Ascending aorta (tissue), 2 donors: ENCODE measurements at regions not wholly inside any gene's neighbourhood (a gene's known extent, or its start where the extent isn't known, plus 50 kb on each side); places are given as distances from the start of the nearest gene placed in this dataset.
A peak's percentile ranks its signal among the peaks of the same experiment; 100 is the strongest.

Experiments used
- DNase-seq, 2 donors: peaks; one replicate each; pipeline ENCODE4 v3.0.0-alpha.2; 2019; ENCODE audit warnings: low spot score in 2 of 2
- H3K27ac ChIP-seq, 2 donors: fragments of 200-600 bp; sonication (generic); one replicate each; pipeline ENCODE4 v1.5.1; 2016 to 2017; ENCODE audit warnings: mild to moderate bottlenecking in 1 of 2
- H3K27me3 ChIP-seq: fragments of 200-600 bp; sonication (generic); one replicate; pipeline ENCODE4 v1.5.1; 2017
- H3K36me3 ChIP-seq, 2 donors: fragments of 200-600 bp; sonication (generic); one replicate each; pipeline ENCODE4 v1.5.1; 2016
- H3K4me1 ChIP-seq, 2 donors: fragments of 200-600 bp; sonication (generic); one replicate each; pipeline ENCODE4 v1.5.1; 2016 to 2017; ENCODE audit warnings: mild to moderate bottlenecking in 1 of 2
- H3K4me3 ChIP-seq, 2 donors: fragments of 200-600 bp; sonication (generic); one replicate each; pipeline ENCODE4 v1.5.1; 2016 to 2017; ENCODE audit warnings: mild to moderate bottlenecking in 1 of 2
- H3K9me3 ChIP-seq, 2 donors: fragments of 200-600 bp; sonication (generic); one replicate each; pipeline ENCODE4 v1.5.1; 2016
- CTCF ChIP-seq, 3 experiments: fragments of 200-600 bp in 2 of 3; fragments of 450-650 bp in 1 of 3; sonication (generic) in 2 of 3; IDR thresholded peaks; one replicate each; pipeline ENCODE4 v1.5.1; 2016 to 2019; ENCODE audit warnings: antibody characterized with exemption in 3 of 3, mild to moderate bottlenecking in 1 of 3, moderate library complexity in 1 of 3
- intact Hi-C: fragments of 100-400 bp; cut with DNase I; formaldehyde crosslinking; loops from one replicate; pipeline ENCODE4 v1.15.1; 2023

- Histone ChIP-seq H3K4me1 (peaks cover 31 to 53% of the 10 kb centered on the region in 2 donors), H3K36me3 (no peaks in the 10 kb centered on the region), H3K9me3 (no peaks in the 10 kb centered on the region), H3K27ac (peak overlapping the region; percentile 94 to 98), H3K27me3 (no peaks in the 10 kb centered on the region), H3K4me3 (peak overlapping the region in 1 of 2 donors; percentile 35)
- DNase-seq = peak in 1 of 2 donors; percentile 82
- intact Hi-C loops = loop anchor here (1.0 to 10.0 kb wide), 6 partner anchors 26 to 478 kb away; partner anchors contain the start of genes MX1 and RIPK4
- no peak for TF ChIP-seq CTCF (IDR thresholded peaks at IDR 0.05)
Measured at GRCh38 chr21:41616031-41616591, 108.2 kb upstream of the TMPRSS2 start.

- H3K4me3 ChIP-seq = peak overlapping the region in 1 of 2 donors; percentile 35
- peaks cover 31 to 53% of the 10 kb centered on the region in 2 donors for H3K4me1 ChIP-seq
- H3K27me3 ChIP-seq = no peaks in the 10 kb centered on the region
- H3K36me3 ChIP-seq = no peaks in the 10 kb centered on the region
- intact Hi-C loops = loop anchor here (1.0 to 10.0 kb wide), 7 partner anchors 27 to 479 kb away; partner anchors contain the start of genes MX1, RIPK4 and ZBTB21
- no peak for TF ChIP-seq CTCF (IDR thresholded peaks at IDR 0.05)
- DNase-seq = peak in 1 of 2 donors; percentile 67
- no peaks in the 10 kb centered on the region for H3K9me3 ChIP-seq
- H3K27ac ChIP-seq = peak overlapping the region; percentile 94 to 98
Measured at GRCh38 chr21:41615613-41616012, 107.7 kb upstream of the TMPRSS2 start.

- Histone ChIP-seq H3K36me3 (no peaks in the 10 kb centered on the region), H3K4me3 (no peak overlapping the region), H3K27me3 (no peaks in the 10 kb centered on the region), H3K4me1 (peaks cover 31 to 53% of the 10 kb centered on the region in 2 donors), H3K27ac (peak overlapping the region; percentile 94 to 98), H3K9me3 (no peaks in the 10 kb centered on the region)
- TF ChIP-seq CTCF (IDR thresholded peaks at IDR 0.05) = no peak
- intact Hi-C loops = loop anchor here (2.0 to 10.0 kb wide), 7 partner anchors 190 to 503 kb away; partner anchors contain the start of genes MX1, PRDM15 and ZBTB21
- DNase-seq = peak in 1 of 2 donors; percentile 59
Measured at GRCh38 chr21:41614511-41614910, 106.6 kb upstream of the TMPRSS2 start.

GRCh38 chr21:41613533-41613909 lies 105.6 kb upstream of the TMPRSS2 start:
- no peak for DNase-seq
- no peak overlapping the region for H3K4me3 ChIP-seq
- H3K27ac ChIP-seq = peak overlapping the region; percentile 94 to 98
- TF ChIP-seq CTCF (IDR thresholded peaks at IDR 0.05) = no peak
- H3K4me1 ChIP-seq = peaks cover 31 to 53% of the 10 kb centered on the region in 2 donors
- no peaks in the 10 kb centered on the region for H3K9me3 ChIP-seq
- H3K27me3 ChIP-seq = no peaks in the 10 kb centered on the region
- H3K36me3 ChIP-seq = no peaks in the 10 kb centered on the region
- intact Hi-C loops = loop anchor here (1.0 to 10.0 kb wide), 9 partner anchors 27 to 504 kb away; partner anchors contain the start of genes MX1 and PRDM15

- H3K27me3 ChIP-seq = no peaks in the 10 kb centered on the region
- peaks cover 31 to 53% of the 10 kb centered on the region in 2 donors for H3K4me1 ChIP-seq
- intact Hi-C loops = loop anchor here (1.0 to 10.0 kb wide), 11 partner anchors 28 to 504 kb away; partner anchors contain the start of genes MX1 and PRDM15
- no peaks in the 10 kb centered on the region for H3K9me3 ChIP-seq
- H3K4me3 ChIP-seq = no peak overlapping the region
- peak; percentile 87 to 89 (median 87) for TF ChIP-seq CTCF (IDR thresholded peaks at IDR 0.05)
- H3K27ac ChIP-seq = peak overlapping the region; percentile 94 to 98
- peak; percentile 80 to 97 for DNase-seq
- H3K36me3 ChIP-seq = no peaks in the 10 kb centered on the region
Measured at GRCh38 chr21:41612674-41613532, 104.9 kb upstream of the TMPRSS2 start.
